Keratinocyte (primary cell): ENCODE measurements at regions not wholly inside any gene's neighbourhood (a gene's known extent, or its start where the extent isn't known, plus 50 kb on each side); places are given as distances from the start of the nearest gene placed in this dataset.
A peak's percentile ranks its signal among the peaks of the same experiment; 100 is the strongest.

Experiments
- DNase-seq: peaks from one replicate; pipeline ENCODE4 v3.0.0-alpha.2; 2011; ENCODE audit warnings: low read depth, missing footprints, low spot score
- FAIRE-seq: peaks from 2 replicates; lab custom pipeline; 2011; peaks lifted over from hg19 to GRCh38; lab: Jason Lieb, UNC
- H2AFZ ChIP-seq: 2 replicates; pipeline ENCODE4 v1.6.0; 2012; ENCODE audit warnings: low read length, control low read depth, inconsistent platforms; ENCODE audit not compliant: control insufficient read depth
- H3K27ac ChIP-seq: 2 replicates; pipeline ENCODE4 v1.5.1; 2011; ENCODE audit warnings: low read length; ENCODE audit not compliant: control insufficient read depth, insufficient read depth
- H3K27me3 ChIP-seq: 3 replicates; pipeline ENCODE4 v1.6.0; 2011; ENCODE audit warnings: low read length; ENCODE audit not compliant: control insufficient read depth, insufficient read depth; ENCODE audit errors: extremely low read depth
- H3K36me3 ChIP-seq, 2 experiments: 2 replicates in 1 of 2; 3 replicates in 1 of 2; pipeline ENCODE4 v1.5.1; 2011; ENCODE audit warnings: low read length in 2 of 2, mild to moderate bottlenecking in 1 of 2; ENCODE audit not compliant: control insufficient read depth in 2 of 2, insufficient read depth in 2 of 2; ENCODE audit errors: extremely low read depth in 1 of 2
- H3K4me1 ChIP-seq: 3 replicates; pipeline ENCODE4 v1.5.1; 2011; ENCODE audit warnings: low read length; ENCODE audit not compliant: control insufficient read depth, insufficient read depth; ENCODE audit errors: extremely low read depth
- H3K4me2 ChIP-seq: 3 replicates; pipeline ENCODE4 v1.6.0; 2011; ENCODE audit warnings: low read depth, low read length; ENCODE audit not compliant: control insufficient read depth, insufficient read depth; ENCODE audit errors: extremely low read depth
- H3K4me3 ChIP-seq, 3 experiments: fragments of 200-600 bp in 1 of 3; sonication (generic) in 1 of 3; 2 replicates in 2 of 3; 3 replicates in 1 of 3; pipeline ENCODE4 v1.5.1; 2011 to 2016; ENCODE audit warnings: low read length in 3 of 3, mild to moderate bottlenecking in 3 of 3, control low read depth in 2 of 3, inconsistent platforms in 1 of 3, low read depth in 1 of 3, mixed read lengths in 1 of 3, mixed run types in 1 of 3, moderate library complexity in 1 of 3; ENCODE audit not compliant: control insufficient read depth in 2 of 3, insufficient read depth in 2 of 3; ENCODE audit errors: extremely low read depth in 1 of 3
- H3K79me2 ChIP-seq: 2 replicates; pipeline ENCODE4 v1.6.0; 2012; ENCODE audit warnings: low read length; ENCODE audit not compliant: control insufficient read depth, insufficient read depth
- H3K9ac ChIP-seq: 3 replicates; pipeline ENCODE4 v1.6.0; 2011; ENCODE audit warnings: low read length; ENCODE audit not compliant: control insufficient read depth, insufficient read depth; ENCODE audit errors: extremely low read depth
- H3K9me1 ChIP-seq: 3 replicates; pipeline ENCODE4 v1.6.0; 2011; ENCODE audit warnings: low read length; ENCODE audit not compliant: control insufficient read depth, insufficient read depth; ENCODE audit errors: extremely low read depth
- H3K9me3 ChIP-seq: 2 replicates; pipeline ENCODE4 v1.5.1; 2012; ENCODE audit warnings: low read depth, low read length; ENCODE audit not compliant: control insufficient read depth
- H4K20me1 ChIP-seq: 3 replicates; pipeline ENCODE4 v1.6.0; 2011; ENCODE audit warnings: low read length; ENCODE audit not compliant: control insufficient read depth, insufficient read depth; ENCODE audit errors: extremely low read depth
- CTCF ChIP-seq, 3 experiments: IDR thresholded peaks in 1 of 3; conservative IDR thresholded peaks in 1 of 3; optimal IDR thresholded peaks in 1 of 3; 2 replicates in 2 of 3; 3 replicates in 1 of 3; pipeline versions ENCODE3 to v1.5.1; 2011; ENCODE audit warnings: low read length in 3 of 3, mild to moderate bottlenecking in 3 of 3, moderate library complexity in 2 of 3, control low read depth in 1 of 3, inconsistent platforms in 1 of 3; ENCODE audit not compliant: insufficient read depth in 2 of 3; ENCODE audit errors: extremely low read depth in 1 of 3
- EZH2 ChIP-seq: IDR thresholded peaks from one replicate; pipeline ENCODE4 v1.6.1; 2012; ENCODE audit warnings: inconsistent platforms, mild to moderate bottlenecking, low read length, moderate library complexity
- dilution Hi-C: fragments of 300-500 bp; cut with MboI; formaldehyde crosslinking; loops from one replicate; pipeline ENCODE4 v1.7.0; 2020; ENCODE audit warnings: low sequenced_read_pairs; ENCODE audit not compliant: extremely low pct_ligation_motif_present

DNA sequence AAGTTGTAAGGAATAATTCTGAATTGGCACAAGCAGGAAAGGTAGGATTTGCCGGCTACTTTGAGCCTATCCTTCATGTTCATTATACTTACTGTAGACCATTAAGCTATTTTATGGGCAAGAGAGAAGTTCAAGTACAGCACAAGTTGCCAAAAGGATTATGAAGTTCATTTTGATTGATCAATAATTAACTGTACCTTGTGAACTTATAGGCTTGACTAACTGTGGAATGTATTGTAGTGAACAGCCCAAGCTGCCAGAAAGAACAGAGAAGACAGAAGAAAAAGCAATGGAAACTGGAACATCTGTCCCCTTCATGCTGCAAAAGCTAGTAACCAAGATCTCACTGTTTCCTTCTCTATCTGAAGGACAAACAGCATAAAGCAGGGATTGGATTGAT is 810.1 kb upstream of the ZEB2 start:
- no peaks in the 10 kb centered on the region for H4K20me1 ChIP-seq

DNA sequence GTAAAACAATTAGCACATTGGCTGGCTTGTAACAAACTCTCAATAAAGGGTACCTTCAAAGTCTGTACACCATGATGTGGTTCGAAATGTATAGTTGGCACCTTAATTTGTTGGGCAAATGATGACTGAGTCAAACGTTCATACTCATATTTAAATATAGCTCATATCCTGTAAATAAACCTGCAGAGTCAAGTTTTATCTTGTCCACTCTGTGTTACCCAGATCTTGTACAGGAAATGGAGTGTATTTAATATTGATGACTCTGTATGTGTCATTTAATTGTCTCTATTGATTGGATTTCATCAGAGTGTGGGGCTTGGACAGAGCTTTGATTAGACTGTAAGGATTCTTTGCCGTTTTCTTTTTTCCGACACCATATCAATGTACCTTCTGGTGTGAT is 805.6 kb upstream of the ZEB2 start:
- Histone ChIP-seq H3K4me3 (no peak overlapping the region), H3K27ac (no peak overlapping the region), H3K4me2 (peak overlapping the region; percentile 11), H3K36me3 (no peaks in the 10 kb centered on the region), H3K79me2 (no peaks in the 10 kb centered on the region), H3K4me1 (peaks cover 28% of the 10 kb centered on the region), H3K9me3 (no peaks in the 10 kb centered on the region), H4K20me1 (no peaks in the 10 kb centered on the region), H3K9ac (no peak overlapping the region), H3K27me3 (no peaks in the 10 kb centered on the region), H3K9me1 (no peaks in the 10 kb centered on the region), H2AFZ (no peak overlapping the region)
- FAIRE-seq, result peak; percentile 63
- peak; percentile 7 for DNase-seq
- dilution Hi-C loops, result no loop called here
- no peak for TF ChIP-seq EZH2
- TF ChIP-seq CTCF (optimal IDR thresholded peaks at IDR 0.05 in 1 of 3, IDR thresholded peaks at IDR 0.05 in 1 of 3, conservative IDR thresholded peaks at IDR 0.05 in 1 of 3; ENCODE audit: extremely low read depth in 1 of 3, insufficient read depth in 2 of 3, low read length in 3 of 3), result no peak

More for the DNA sequence above, 810.1 kb upstream of the ZEB2 start:
- no peaks in the 10 kb centered on the region for H3K36me3 ChIP-seq
- H3K9me1 ChIP-seq, result no peaks in the 10 kb centered on the region
- H3K4me1 ChIP-seq, result peaks cover 10% of the 10 kb centered on the region
- no peak for FAIRE-seq
- H3K79me2 ChIP-seq, result no peaks in the 10 kb centered on the region
- dilution Hi-C loops, result no loop called here
- no peak for DNase-seq
- TF ChIP-seq CTCF (optimal IDR thresholded peaks at IDR 0.05 in 1 of 3, IDR thresholded peaks at IDR 0.05 in 1 of 3, conservative IDR thresholded peaks at IDR 0.05 in 1 of 3; ENCODE audit: extremely low read depth in 1 of 3, insufficient read depth in 2 of 3, low read length in 3 of 3) (no peak), EZH2 (no peak)
- no peak overlapping the region for H3K4me3 ChIP-seq
- H3K9ac ChIP-seq, result no peak overlapping the region
- no peaks in the 10 kb centered on the region for H3K9me3 ChIP-seq
- no peak overlapping the region for H2AFZ ChIP-seq
- H3K27ac ChIP-seq, result no peak overlapping the region
- H3K27me3 ChIP-seq, result no peaks in the 10 kb centered on the region
- H3K4me2 ChIP-seq, result no peak overlapping the region
